Erythroblast (primary cell): ENCODE measurements at regions not wholly inside any gene's neighbourhood (a gene's known extent, or its start where the extent isn't known, plus 50 kb on each side); places are given as distances from the start of the nearest gene placed in this dataset.

Experiments used
- DNase-seq, 2 experiments: peaks; one replicate each; lab custom pipeline; 2025; lab: John Stamatoyannopoulos, UW
- GATA1 ChIP-seq: IDR thresholded peaks from 2 replicates; pipeline ENCODE4 v1.6.1; 2011; ENCODE audit warnings: low read depth, mild to moderate bottlenecking, control low read depth, low read length, moderate library complexity
- POLR2A ChIP-seq: IDR thresholded peaks from 2 replicates; pipeline ENCODE4 v1.6.1; 2011; ENCODE audit warnings: mild to moderate bottlenecking, low read length

GRCh38 chr14:42004321-42004720 is 397.6 kb downstream of the LRFN5 start:
- TF ChIP-seq GATA1 (no peak), POLR2A (no peak)
- no peak for DNase-seq

- no peak for DNase-seq
- TF ChIP-seq GATA1 (no peak), POLR2A (no peak)
These were observed 395.5 kb downstream of the LRFN5 start for GRCh38 chr14:42002141-42002540.

GRCh38 chr14:42001431-42001830 is 394.8 kb downstream of the LRFN5 start:
- no peak for DNase-seq
- TF ChIP-seq GATA1, result no peak
- TF ChIP-seq POLR2A, result no peak

- no peak for TF ChIP-seq GATA1
- TF ChIP-seq POLR2A, result no peak
These were observed 393.8 kb downstream of the LRFN5 start for GRCh38 chr14:42000450-42000849.

GRCh38 chr14:41993687-41994086 is 387.0 kb downstream of the LRFN5 start:
- TF ChIP-seq GATA1, result no peak
- TF ChIP-seq POLR2A, result no peak
- no peak for DNase-seq

More at GRCh38 chr14:42000450-42000849, 393.8 kb downstream of the LRFN5 start:
- no peak for DNase-seq

- DNase-seq, result no peak
- TF ChIP-seq POLR2A (no peak), GATA1 (no peak)
These were observed 380.0 kb downstream of the LRFN5 start for GRCh38 chr14:41986700-41987099.

GRCh38 chr14:41986083-41986645 is 379.5 kb downstream of the LRFN5 start:
- no peak for DNase-seq
- TF ChIP-seq POLR2A (no peak), GATA1 (no peak)

- no peak for DNase-seq
- TF ChIP-seq POLR2A (no peak), GATA1 (no peak)
These were observed 366.5 kb downstream of the LRFN5 start for GRCh38 chr14:41973178-41973577.

- no peak for DNase-seq
- TF ChIP-seq POLR2A (no peak), GATA1 (no peak)
These were observed 365.9 kb downstream of the LRFN5 start for GRCh38 chr14:41972531-41972930.

- no peak for DNase-seq
- TF ChIP-seq GATA1 (no peak), POLR2A (no peak)
These were observed 353.6 kb downstream of the LRFN5 start for GRCh38 chr14:41960281-41960680.

GRCh38 chr14:41957459-41957858 is 350.8 kb downstream of the LRFN5 start:
- no peak for DNase-seq
- TF ChIP-seq POLR2A (no peak), GATA1 (no peak)
